HFF-Myc (cell line): ENCODE measurements at regions not wholly inside any gene's neighbourhood (a gene's known extent, or its start where the extent isn't known, plus 50 kb on each side); places are given as distances from the start of the nearest gene placed in this dataset.
"Not testable (repeated sequence)": the region's sequence is repeated elsewhere in the genome, so short reads cannot be mapped to it uniquely, and the experiment has no call there.

Experiments
- DNase-seq: peaks from one replicate; pipeline ENCODE4 v3.0.0-alpha.2; 2011; ENCODE audit warnings: low read depth; ENCODE audit errors: extremely low read depth
- H3K4me3 ChIP-seq: replicated peaks from 2 replicates; pipeline ENCODE4 v1.5.1; 2011; ENCODE audit warnings: low read depth, mild to moderate bottlenecking, control low read depth, low read length
- CTCF ChIP-seq: IDR thresholded peaks from 2 replicates; pipeline ENCODE4 v1.5.1; 2012; ENCODE audit warnings: mild to moderate bottlenecking, low read depth, low read length, control low read depth; ENCODE audit errors: missing control alignments

DNA sequence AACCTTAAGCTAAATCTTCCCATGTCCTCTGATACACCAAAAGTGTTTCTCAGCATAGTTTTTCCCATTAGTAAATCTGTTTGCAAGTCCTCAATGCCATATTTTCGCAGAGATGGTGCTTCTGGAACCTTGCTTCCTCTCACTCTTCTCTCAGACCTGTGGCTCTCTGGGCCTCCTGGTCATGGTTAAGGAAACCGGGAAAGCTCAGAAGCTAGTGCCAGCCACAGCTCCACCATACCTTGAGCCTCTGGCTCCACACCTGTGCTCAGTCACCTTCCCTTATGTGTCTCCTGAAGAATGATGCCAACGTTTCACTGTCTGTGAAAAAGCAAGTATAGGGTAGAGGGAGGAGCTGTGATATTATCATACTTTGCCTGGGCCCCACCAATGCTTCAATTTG is 149.6 kb downstream of the CYP26A1 start:
- no peak for DNase-seq
- no peak overlapping the region for H3K4me3 ChIP-seq
- no peak for TF ChIP-seq CTCF

- H3K4me3 ChIP-seq = no peak overlapping the region
- no peak for DNase-seq
- TF ChIP-seq CTCF = peak; percentile 5
Observed at GRCh38 chr10:93224005-93224779, 150.5 kb downstream of the CYP26A1 start.

- no peak for DNase-seq
- H3K4me3 ChIP-seq = no peak overlapping the region
- no peak for TF ChIP-seq CTCF
Observed at GRCh38 chr10:93225938-93226337, 152.2 kb downstream of the CYP26A1 start.

- H3K4me3 ChIP-seq = no peak overlapping the region
- TF ChIP-seq CTCF = no peak
Observed at GRCh38 chr10:93226619-93227018, 152.9 kb downstream of the CYP26A1 start.

DNA sequence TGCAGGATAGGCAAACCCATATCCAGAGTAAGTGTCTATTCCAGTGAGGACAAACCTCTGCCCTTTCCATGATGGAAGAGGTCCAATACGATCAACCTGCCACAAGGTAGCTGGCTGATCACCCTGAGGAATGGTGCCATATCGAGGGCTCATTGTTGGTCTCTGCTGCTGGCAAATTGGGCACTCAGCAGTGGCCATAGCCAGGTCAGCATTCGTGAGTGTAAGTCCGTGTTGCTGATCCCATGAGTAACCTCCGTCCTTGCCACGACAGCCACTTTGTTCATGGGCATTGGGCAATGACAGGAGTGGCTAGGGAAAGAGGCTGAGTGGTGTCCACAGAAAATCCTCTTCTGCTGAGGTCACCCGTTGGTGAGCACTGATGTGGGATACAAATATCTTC is 156.9 kb downstream of the CYP26A1 start:
- not testable (repeated sequence) for H3K4me3 ChIP-seq, DNase-seq

More at GRCh38 chr10:93226619-93227018, 152.9 kb downstream of the CYP26A1 start:
- DNase-seq = no peak

- DNase-seq, H3K4me3 ChIP-seq: not testable (repeated sequence)
Observed at GRCh38 chr10:93232159-93232558, 158.5 kb downstream of the CYP26A1 start.

- H3K4me3 ChIP-seq, DNase-seq: not testable (repeated sequence)
Observed at GRCh38 chr10:93234940-93235339, 161.2 kb downstream of the CYP26A1 start.

- no peak for TF ChIP-seq CTCF
- DNase-seq = no peak
Observed at GRCh38 chr10:93235686-93236085, 162.0 kb downstream of the CYP26A1 start.

More at GRCh38 chr10:93235686-93236085, 162.0 kb downstream of the CYP26A1 start:
- H3K4me3 ChIP-seq = no peak overlapping the region
